ENCODE measurements at regions not wholly inside any gene's neighbourhood (a gene's known extent, or its start where the extent isn't known, plus 50 kb on each side); places are given as distances from the start of the nearest gene placed in this dataset.

GRCh38 chr13:56561327-56561726 lies 579.4 kb upstream of the PRR20A start:
- Histone ChIP-seq H3K27me3 (ENCODE audit: insufficient read depth, low read depth, low read length) (no peaks in the 10 kb centered on the region), H3K27ac (ENCODE audit: low read length) (no peak overlapping the region), H3K9me2 (ENCODE audit: insufficient read depth, low read length) (no peaks in the 10 kb centered on the region), H3K9ac (ENCODE audit: low read length) (no peak overlapping the region), H3K4me2 (ENCODE audit: low read length) (no peak overlapping the region), H2AFZ (ENCODE audit: low read depth, low read length) (no peak overlapping the region), H3F3A (ENCODE audit: insufficient read depth, low read length, poor library complexity, severe bottlenecking) (no peaks in the 10 kb centered on the region), H3K9me3 (ENCODE audit: low read length) (no peaks in the 10 kb centered on the region), H3K79me2 (replicated peaks; ENCODE audit: insufficient read depth, low read length) (no peaks in the 10 kb centered on the region), H4K20me1 (ENCODE audit: insufficient read depth) (no peaks in the 10 kb centered on the region), H3K36me3 (ENCODE audit: insufficient read depth, low read length) (no peaks in the 10 kb centered on the region), H3K4me3 (ENCODE audit: low read length) (no peak overlapping the region)
- TF ChIP-seq EZH2 (IDR thresholded peaks at IDR 0.05; ENCODE audit: borderline replicate concordance, insufficient read depth, low read length, poor library complexity, severe bottlenecking) (no peak), POLR2AphosphoS5 (IDR thresholded peaks at IDR 0.05) (no peak), RAD21 (conservative IDR thresholded peaks at IDR 0.05) (no peak), CTCF (IDR thresholded peaks at IDR 0.05; ENCODE audit: poor library complexity, severe bottlenecking) (peak; percentile 26), EP300 (conservative IDR thresholded peaks at IDR 0.05; ENCODE audit: poor library complexity, severe bottlenecking) (no peak), SMC3 (conservative IDR thresholded peaks at IDR 0.05; ENCODE audit: poor library complexity) (no peak), TAF1 (IDR thresholded peaks at IDR 0.05; ENCODE audit: low read depth) (no peak)

- Histone ChIP-seq H3K79me2 (replicated peaks; ENCODE audit: insufficient read depth, low read length) (no peaks in the 10 kb centered on the region), H3K4me3 (ENCODE audit: low read length) (no peak overlapping the region), H3K9me3 (ENCODE audit: low read length) (no peaks in the 10 kb centered on the region), H3F3A (ENCODE audit: insufficient read depth, low read length, poor library complexity, severe bottlenecking) (no peaks in the 10 kb centered on the region), H3K27me3 (ENCODE audit: insufficient read depth, low read depth, low read length) (no peaks in the 10 kb centered on the region), H3K27ac (ENCODE audit: low read length) (no peak overlapping the region), H3K9ac (ENCODE audit: low read length) (no peak overlapping the region), H2AFZ (ENCODE audit: low read depth, low read length) (no peak overlapping the region), H3K36me3 (ENCODE audit: insufficient read depth, low read length) (no peaks in the 10 kb centered on the region), H3K9me2 (ENCODE audit: insufficient read depth, low read length) (no peaks in the 10 kb centered on the region), H4K20me1 (ENCODE audit: insufficient read depth) (no peaks in the 10 kb centered on the region), H3K4me2 (ENCODE audit: low read length) (no peak overlapping the region)
- no peak for TF ChIP-seq MXI1 (conservative IDR thresholded peaks at IDR 0.05; ENCODE audit: poor library complexity, severe bottlenecking)
Observed at GRCh38 chr13:56563663-56564062, 577.1 kb upstream of the PRR20A start.

GRCh38 chr13:56586976-56587375 lies 553.7 kb upstream of the PRR20A start:
- Histone ChIP-seq H3K9me3 (ENCODE audit: low read length) (no peaks in the 10 kb centered on the region), H3K79me2 (replicated peaks; ENCODE audit: insufficient read depth, low read length) (no peaks in the 10 kb centered on the region)
- TF ChIP-seq SMC3 (conservative IDR thresholded peaks at IDR 0.05; ENCODE audit: poor library complexity) (no peak), MXI1 (conservative IDR thresholded peaks at IDR 0.05; ENCODE audit: poor library complexity, severe bottlenecking) (no peak), TAF1 (IDR thresholded peaks at IDR 0.05; ENCODE audit: low read depth) (no peak), EP300 (conservative IDR thresholded peaks at IDR 0.05; ENCODE audit: poor library complexity, severe bottlenecking) (no peak)

GRCh38 chr13:56615572-56615971 lies 525.1 kb upstream of the PRR20A start:
- no peak overlapping the region for H3K4me3 ChIP-seq (ENCODE audit: low read length)
- peak overlapping the region; percentile 49 for H3K27ac ChIP-seq (ENCODE audit: low read length)
- no peaks in the 10 kb centered on the region for H4K20me1 ChIP-seq (ENCODE audit: insufficient read depth)
- TF ChIP-seq CTCF (IDR thresholded peaks at IDR 0.05; ENCODE audit: poor library complexity, severe bottlenecking) (no peak), REST (IDR thresholded peaks at IDR 0.05; ENCODE audit: borderline replicate concordance) (peak; percentile 77), EZH2 (IDR thresholded peaks at IDR 0.05; ENCODE audit: borderline replicate concordance, insufficient read depth, low read length, poor library complexity, severe bottlenecking) (no peak), MXI1 (conservative IDR thresholded peaks at IDR 0.05; ENCODE audit: poor library complexity, severe bottlenecking) (no peak), EP300 (conservative IDR thresholded peaks at IDR 0.05; ENCODE audit: poor library complexity, severe bottlenecking) (peak; percentile 99), TAF1 (IDR thresholded peaks at IDR 0.05; ENCODE audit: low read depth) (no peak), POLR2AphosphoS5 (IDR thresholded peaks at IDR 0.05) (peak; percentile 85)
- no peak overlapping the region for H3K9ac ChIP-seq (ENCODE audit: low read length)
- no peaks in the 10 kb centered on the region for H3F3A ChIP-seq (ENCODE audit: insufficient read depth, low read length, poor library complexity, severe bottlenecking)
- H2AFZ ChIP-seq (ENCODE audit: low read depth, low read length), result no peak overlapping the region
- H3K9me3 ChIP-seq (ENCODE audit: low read length), result no peaks in the 10 kb centered on the region
- H3K79me2 ChIP-seq (replicated peaks; ENCODE audit: insufficient read depth, low read length), result no peaks in the 10 kb centered on the region
- H3K27me3 ChIP-seq (ENCODE audit: insufficient read depth, low read depth, low read length), result no peaks in the 10 kb centered on the region
- H3K36me3 ChIP-seq (ENCODE audit: insufficient read depth, low read length), result no peaks in the 10 kb centered on the region
- no peak overlapping the region for H3K4me2 ChIP-seq (ENCODE audit: low read length)
- H3K9me2 ChIP-seq (ENCODE audit: insufficient read depth, low read length), result no peaks in the 10 kb centered on the region

More at GRCh38 chr13:56586976-56587375, 553.7 kb upstream of the PRR20A start:
- Histone ChIP-seq H3K9me2 (ENCODE audit: insufficient read depth, low read length) (no peaks in the 10 kb centered on the region), H3K36me3 (ENCODE audit: insufficient read depth, low read length) (no peaks in the 10 kb centered on the region), H3K4me3 (ENCODE audit: low read length) (no peak overlapping the region), H3K27ac (ENCODE audit: low read length) (no peak overlapping the region), H3K9ac (ENCODE audit: low read length) (no peak overlapping the region), H3K4me2 (ENCODE audit: low read length) (no peak overlapping the region), H3K27me3 (ENCODE audit: insufficient read depth, low read depth, low read length) (no peaks in the 10 kb centered on the region), H2AFZ (ENCODE audit: low read depth, low read length) (no peak overlapping the region), H4K20me1 (ENCODE audit: insufficient read depth) (no peaks in the 10 kb centered on the region), H3F3A (ENCODE audit: insufficient read depth, low read length, poor library complexity, severe bottlenecking) (no peaks in the 10 kb centered on the region)
